Karpas-422 (cell line): ENCODE measurements at regions not wholly inside any gene's neighbourhood (a gene's known extent, or its start where the extent isn't known, plus 50 kb on each side); places are given as distances from the start of the nearest gene placed in this dataset.

Experiments used
- DNase-seq: peaks from one replicate; pipeline ENCODE4 v3.0.0-alpha.2; 2015
- H2AFZ ChIP-seq: fragments of 200-600 bp; sonication (generic); 2 replicates; pipeline ENCODE4 v1.6.1; 2014; ENCODE audit warnings: antibody characterized with exemption, low read length, mixed read lengths
- H3K27ac ChIP-seq: fragments of 200-600 bp; sonication (generic); 2 replicates; pipeline ENCODE4 v1.5.1; 2014; ENCODE audit warnings: mild to moderate bottlenecking, low read length, moderate library complexity
- H3K27me3 ChIP-seq: fragments of 200-600 bp; sonication (generic); 2 replicates; pipeline ENCODE4 v1.6.1; 2014; ENCODE audit warnings: low read length, mixed read lengths
- H3K36me3 ChIP-seq: fragments of 200-600 bp; sonication (generic); 2 replicates; pipeline ENCODE4 v1.6.1; 2014; ENCODE audit warnings: low read length, mixed read lengths; ENCODE audit not compliant: insufficient read depth
- H3K4me1 ChIP-seq: fragments of 200-600 bp; sonication (generic); 2 replicates; pipeline ENCODE4 v1.6.1; 2014; ENCODE audit warnings: mild to moderate bottlenecking, low read length, mixed read lengths
- H3K4me2 ChIP-seq: fragments of 200-600 bp; sonication (generic); 2 replicates; pipeline ENCODE4 v1.6.1; 2014; ENCODE audit warnings: low read length, low read depth, mild to moderate bottlenecking; ENCODE audit not compliant: poor library complexity, severe bottlenecking
- H3K4me3 ChIP-seq: fragments of 200-600 bp; sonication (generic); 2 replicates; pipeline ENCODE4 v1.5.1; 2014; ENCODE audit warnings: mild to moderate bottlenecking, antibody characterized with exemption, low read length, mixed read lengths
- H3K79me2 ChIP-seq: fragments of 200-600 bp; sonication (generic); 2 replicates; pipeline ENCODE4 v1.6.1; 2014; ENCODE audit warnings: mild to moderate bottlenecking, low read length, mixed read lengths
- H3K9ac ChIP-seq: fragments of 200-600 bp; sonication (generic); 2 replicates; pipeline ENCODE4 v1.6.0; 2014; ENCODE audit warnings: low read length
- H3K9me2 ChIP-seq: fragments of 200-600 bp; sonication (generic), shearing (Covaris generic); replicated peaks from 2 replicates; pipeline ENCODE4 v1.6.0; 2014; ENCODE audit warnings: mild to moderate bottlenecking, low read length, moderate library complexity; ENCODE audit not compliant: insufficient read depth
- H3K9me3 ChIP-seq: fragments of 300-700, 200-600 bp; sonication (generic); 2 replicates; pipeline ENCODE4 v1.6.1; 2014; ENCODE audit warnings: low read length, mixed read lengths
- H4K20me1 ChIP-seq: fragments of 200-600 bp; sonication (generic); 2 replicates; pipeline ENCODE4 v1.6.1; 2014; ENCODE audit warnings: mild to moderate bottlenecking, antibody characterized with exemption, low read length, low read depth; ENCODE audit not compliant: insufficient read depth

DNA sequence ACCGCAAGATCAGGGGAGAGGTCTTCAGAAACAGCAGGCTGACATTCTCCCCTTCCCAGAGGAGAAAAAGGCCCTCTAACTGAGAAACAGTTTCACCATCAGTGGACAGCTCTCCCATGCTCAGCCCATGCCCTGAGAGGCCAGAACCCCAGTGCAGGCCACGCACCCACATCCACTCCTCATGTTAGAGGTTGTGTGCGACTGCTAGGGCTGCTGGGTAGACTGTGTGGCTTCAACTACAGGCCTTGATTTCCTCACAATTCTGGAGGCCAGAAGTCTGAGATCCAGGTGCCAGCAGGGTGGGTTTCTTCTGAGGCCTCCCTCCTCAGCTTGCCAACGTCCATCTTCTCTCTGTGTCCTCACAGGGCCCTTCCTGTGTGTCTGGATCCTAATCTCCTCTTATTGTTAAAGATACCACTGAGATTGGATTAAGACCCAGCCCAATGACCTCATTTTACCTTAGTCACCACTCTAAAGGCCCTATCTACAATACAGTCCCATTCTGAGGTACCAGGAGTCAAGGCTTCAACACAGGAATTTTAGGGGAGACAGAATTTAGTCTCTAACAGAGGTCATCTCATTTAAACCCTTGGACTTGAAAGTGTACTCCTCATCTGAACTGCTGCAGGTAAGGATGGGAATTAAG is 67.7 kb upstream of the CD93 start:
- Histone ChIP-seq H3K9ac (no peak overlapping the region), H3K27me3 (no peaks in the 10 kb centered on the region), H3K4me1 (peaks cover 58% of the 10 kb centered on the region), H2AFZ (no peak overlapping the region), H3K9me3 (no peaks in the 10 kb centered on the region), H3K9me2 (no peaks in the 10 kb centered on the region), H3K4me3 (no peak overlapping the region), H3K4me2 (no peak overlapping the region), H3K36me3 (no peaks in the 10 kb centered on the region), H4K20me1 (no peaks in the 10 kb centered on the region), H3K27ac (no peak overlapping the region), H3K79me2 (no peaks in the 10 kb centered on the region)
- DNase-seq: no peak

DNA sequence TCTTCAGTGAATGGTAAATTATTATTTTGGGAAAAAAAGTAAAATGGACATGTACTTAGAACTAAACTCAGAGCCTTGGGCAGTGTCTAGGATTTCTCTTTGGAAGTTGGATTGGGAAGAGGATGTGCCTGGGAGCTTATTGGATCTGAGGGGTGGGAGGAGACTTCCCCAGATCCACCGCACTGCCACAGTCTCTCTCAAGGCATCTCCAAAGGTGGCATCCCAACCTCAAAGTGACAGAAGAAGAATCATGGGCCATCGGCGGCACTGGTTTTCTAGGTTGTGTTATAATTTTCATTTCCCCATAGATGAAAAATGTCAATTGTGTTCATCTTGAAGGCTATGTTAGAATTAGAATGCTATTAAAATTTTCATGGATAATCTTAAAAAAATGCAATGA is 66.8 kb upstream of the CD93 start:
- Histone ChIP-seq H3K9ac (no peak overlapping the region), H3K27me3 (no peaks in the 10 kb centered on the region), H2AFZ (no peak overlapping the region), H3K36me3 (no peaks in the 10 kb centered on the region), H3K4me3 (no peak overlapping the region), H3K79me2 (no peaks in the 10 kb centered on the region), H3K9me3 (no peaks in the 10 kb centered on the region), H4K20me1 (no peaks in the 10 kb centered on the region), H3K9me2 (no peaks in the 10 kb centered on the region), H3K4me2 (no peak overlapping the region), H3K4me1 (peaks cover 58% of the 10 kb centered on the region), H3K27ac (no peak overlapping the region)
- no peak for DNase-seq

DNA sequence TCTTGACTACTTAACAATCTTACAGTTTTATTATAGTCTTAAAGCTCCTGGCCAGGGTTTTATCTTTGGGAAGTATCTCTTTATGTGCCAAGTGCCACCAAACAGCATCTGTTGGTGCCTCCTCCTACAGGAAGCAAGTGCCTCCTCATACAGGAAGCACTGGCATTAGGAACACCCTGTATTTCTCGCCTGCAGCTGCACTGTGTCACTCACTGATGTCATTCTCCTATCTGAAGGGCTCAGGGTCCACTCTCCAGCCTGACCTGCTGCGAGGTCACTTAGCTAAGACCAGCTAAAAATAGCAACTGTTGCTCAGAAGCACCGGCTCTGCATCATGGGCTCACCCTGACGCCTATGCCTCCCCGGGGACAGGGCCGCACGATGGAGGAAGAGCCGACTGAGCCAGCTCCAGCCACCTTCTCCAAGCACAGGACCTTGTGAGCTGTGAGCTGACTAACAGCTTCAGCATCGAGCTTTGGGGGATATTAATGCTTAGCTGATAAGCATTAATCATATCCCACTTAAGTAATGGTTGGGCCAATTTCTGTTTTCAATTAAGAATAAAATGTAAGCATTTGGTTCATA is 66.3 kb upstream of the CD93 start:
- no peak overlapping the region for H3K4me2 ChIP-seq
- no peak for DNase-seq
- H2AFZ ChIP-seq: no peak overlapping the region; the same call in 1 of the 2 replicates

DNA sequence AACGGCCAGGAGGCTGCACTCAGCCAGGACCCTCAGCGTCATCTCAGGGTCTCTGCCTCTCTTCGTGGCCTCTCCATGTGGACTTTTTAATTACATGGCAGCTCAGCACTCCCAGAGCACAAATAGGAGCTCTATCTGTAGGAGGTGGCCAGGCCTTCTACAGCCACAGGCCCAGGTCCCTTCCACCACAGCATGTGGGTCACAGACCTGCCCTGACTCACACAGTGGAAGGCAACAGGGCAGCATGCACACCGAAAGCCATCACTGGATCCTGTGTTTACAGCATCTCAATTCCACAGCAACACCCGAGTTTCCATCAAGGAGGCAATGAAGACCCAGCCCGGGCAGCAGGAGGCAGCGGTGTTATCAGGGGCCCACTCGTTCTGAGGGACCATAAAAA is 65.8 kb upstream of the CD93 start:
- H3K4me1 ChIP-seq: peaks cover 65% of the 10 kb centered on the region
- no peak overlapping the region for H3K4me3 ChIP-seq
- no peaks in the 10 kb centered on the region for H3K36me3 ChIP-seq
- H3K9ac ChIP-seq: no peak overlapping the region
- H3K9me3 ChIP-seq: no peaks in the 10 kb centered on the region
- DNase-seq: no peak
- no peaks in the 10 kb centered on the region for H4K20me1 ChIP-seq
- no peak overlapping the region for H3K27ac ChIP-seq
- H3K27me3 ChIP-seq: no peaks in the 10 kb centered on the region
- no peak overlapping the region for H3K4me2 ChIP-seq
- no peaks in the 10 kb centered on the region for H3K79me2 ChIP-seq
- no peak overlapping the region for H2AFZ ChIP-seq
- no peaks in the 10 kb centered on the region for H3K9me2 ChIP-seq

More for the DNA sequence above, 66.3 kb upstream of the CD93 start:
- Histone ChIP-seq H3K27me3 (no peaks in the 10 kb centered on the region), H3K9me3 (no peaks in the 10 kb centered on the region), H3K4me1 (peaks cover 60% of the 10 kb centered on the region), H3K4me3 (no peak overlapping the region), H3K27ac (no peak overlapping the region), H3K36me3 (no peaks in the 10 kb centered on the region), H3K9me2 (no peaks in the 10 kb centered on the region), H3K9ac (no peak overlapping the region), H3K79me2 (no peaks in the 10 kb centered on the region), H4K20me1 (no peaks in the 10 kb centered on the region)

DNA sequence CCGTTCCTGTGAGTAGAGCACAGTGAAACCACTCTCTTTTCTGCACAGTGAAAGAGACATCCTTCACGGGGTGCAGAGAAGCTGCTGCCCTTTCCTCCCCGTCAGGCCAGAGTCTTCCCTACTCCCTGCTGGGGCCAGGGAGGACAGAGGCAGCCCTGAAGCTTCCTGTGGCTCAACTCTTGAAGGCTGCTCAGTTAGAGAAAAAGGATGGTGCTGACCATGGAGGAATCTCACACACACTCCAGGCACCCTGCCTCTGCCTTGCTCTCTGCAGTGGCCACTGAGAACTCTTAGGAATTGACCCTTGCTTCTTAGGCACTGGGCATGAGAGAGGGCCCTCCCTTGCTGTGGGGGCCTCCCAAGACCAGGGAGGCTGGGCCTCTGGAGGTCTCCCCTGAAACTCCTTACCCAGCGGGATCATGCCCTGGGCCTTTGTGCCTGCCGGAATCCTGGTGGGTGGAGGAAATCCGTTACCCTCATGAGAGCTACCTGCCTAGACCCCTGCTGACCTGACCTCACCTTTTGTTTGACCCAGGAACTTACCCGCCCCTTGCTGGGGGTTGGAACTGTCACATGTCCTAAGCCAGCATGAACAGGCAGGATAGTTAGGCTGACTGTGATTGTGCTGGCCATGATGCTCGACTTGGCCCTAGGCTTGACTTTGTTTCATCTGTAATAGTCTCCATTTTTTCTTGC is 65.0 kb upstream of the CD93 start:
- DNase-seq: no peak
- H3K27ac ChIP-seq: no peak overlapping the region
- H3K4me1 ChIP-seq: peaks cover 71% of the 10 kb centered on the region
- H3K9me3 ChIP-seq: no peaks in the 10 kb centered on the region
- H3K9me2 ChIP-seq: no peaks in the 10 kb centered on the region
- no peak overlapping the region for H3K4me3 ChIP-seq
- H3K79me2 ChIP-seq: no peaks in the 10 kb centered on the region
- no peaks in the 10 kb centered on the region for H3K36me3 ChIP-seq
- no peaks in the 10 kb centered on the region for H4K20me1 ChIP-seq
- H3K27me3 ChIP-seq: no peaks in the 10 kb centered on the region
- peak overlapping the region; percentile 43 for H3K9ac ChIP-seq
- H2AFZ ChIP-seq: peak overlapping the region; percentile 54; the same call in 1 of the 2 replicates
- peak overlapping the region; percentile 5 for H3K4me2 ChIP-seq

DNA sequence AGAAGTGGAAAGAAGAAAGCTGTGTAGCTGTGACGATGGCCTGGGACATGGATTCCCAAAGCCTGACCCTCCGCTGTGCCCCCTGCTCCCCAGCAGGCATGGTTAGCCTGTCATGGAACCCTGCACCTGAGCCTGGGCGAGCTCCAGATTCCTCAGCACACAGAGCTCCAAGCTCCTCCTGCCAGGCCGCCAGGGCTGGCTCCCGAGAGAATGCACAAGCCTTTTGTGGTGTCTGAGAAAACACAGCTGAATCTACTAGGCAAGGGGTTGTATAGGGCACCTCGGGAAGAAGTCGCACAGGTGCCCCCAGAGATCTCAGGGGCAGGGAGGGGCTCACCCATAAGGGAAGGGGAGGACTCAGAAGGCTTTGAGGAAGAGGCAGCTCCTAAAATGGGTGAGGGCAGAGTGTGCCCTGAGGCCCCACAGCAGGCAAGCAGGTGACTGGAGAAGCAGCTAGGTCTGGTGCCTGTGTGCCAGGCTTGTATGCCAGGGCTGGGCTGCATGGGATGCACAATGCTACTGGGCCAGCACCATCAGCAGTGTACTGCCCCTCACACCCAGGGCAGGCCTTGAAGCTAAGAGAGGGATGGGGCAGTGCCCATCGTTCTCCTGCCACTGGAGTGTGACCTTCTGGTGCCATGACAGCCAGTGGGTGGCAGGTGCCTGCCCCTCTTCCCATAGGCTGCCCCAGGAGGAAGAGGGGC is 64.3 kb upstream of the CD93 start:
- Histone ChIP-seq H2AFZ (peak overlapping the region; percentile 54; the same call in 1 of the 2 replicates), H3K4me3 (no peak overlapping the region), H3K36me3 (no peaks in the 10 kb centered on the region), H4K20me1 (no peaks in the 10 kb centered on the region), H3K79me2 (no peaks in the 10 kb centered on the region), H3K9ac (peak overlapping the region; percentile 43), H3K9me3 (no peaks in the 10 kb centered on the region), H3K4me2 (peak overlapping the region; percentile 5), H3K9me2 (no peaks in the 10 kb centered on the region), H3K4me1 (peaks cover 70% of the 10 kb centered on the region), H3K27me3 (no peaks in the 10 kb centered on the region), H3K27ac (no peak overlapping the region)
- no peak for DNase-seq

DNA sequence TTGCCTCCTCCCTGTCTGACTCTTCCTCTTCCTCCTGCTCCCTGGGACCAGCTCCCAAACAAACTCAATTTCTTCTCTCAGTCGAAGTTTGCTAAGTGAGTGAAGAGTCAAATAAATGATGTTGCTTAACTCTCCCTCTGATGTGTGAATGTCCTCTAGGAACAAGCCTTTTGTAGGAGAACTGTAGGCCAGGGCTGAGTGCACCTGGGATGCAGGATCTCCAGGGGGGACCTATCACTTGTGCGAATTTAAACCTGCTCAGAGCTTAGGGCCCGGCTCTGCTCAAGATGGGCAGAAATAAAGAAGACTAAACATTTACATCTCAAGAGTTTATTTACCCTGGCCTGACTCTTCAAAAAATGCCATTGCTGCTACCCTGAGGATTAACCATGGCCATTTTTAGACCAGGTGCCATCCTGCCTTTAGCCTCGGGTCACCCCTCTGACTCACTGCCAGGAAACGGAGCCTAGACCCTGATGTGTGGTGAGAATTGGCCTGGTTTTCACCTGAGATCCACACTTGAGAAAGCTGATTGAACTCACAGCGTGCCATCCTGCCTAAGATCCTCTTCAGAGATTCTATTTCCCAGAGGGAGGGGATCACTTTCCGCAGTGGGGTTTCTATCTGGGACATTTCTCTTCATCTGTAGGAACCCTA is 63.6 kb upstream of the CD93 start:
- no peak overlapping the region for H3K4me3 ChIP-seq
- H4K20me1 ChIP-seq: no peaks in the 10 kb centered on the region
- H2AFZ ChIP-seq: no peak overlapping the region
- H3K27me3 ChIP-seq: no peaks in the 10 kb centered on the region
- no peak for DNase-seq
- H3K9ac ChIP-seq: peak overlapping the region; percentile 15; the same call in 1 of the 2 replicates
- no peaks in the 10 kb centered on the region for H3K9me3 ChIP-seq
- H3K4me1 ChIP-seq: peaks cover 65% of the 10 kb centered on the region
- H3K27ac ChIP-seq: no peak overlapping the region
- no peak overlapping the region for H3K4me2 ChIP-seq
- H3K36me3 ChIP-seq: no peaks in the 10 kb centered on the region
- no peaks in the 10 kb centered on the region for H3K79me2 ChIP-seq
- H3K9me2 ChIP-seq: no peaks in the 10 kb centered on the region
